ENCODE measurements at regions not wholly inside any gene's neighbourhood (a gene's known extent, or its start where the extent isn't known, plus 50 kb on each side); places are given as distances from the start of the nearest gene placed in this dataset.
A peak's percentile ranks its signal among the peaks of the same experiment; 100 is the strongest.
"Not testable (repeated sequence)": the region's sequence is repeated elsewhere in the genome, so short reads cannot be mapped to it uniquely, and the experiment has no call there.

DNA sequence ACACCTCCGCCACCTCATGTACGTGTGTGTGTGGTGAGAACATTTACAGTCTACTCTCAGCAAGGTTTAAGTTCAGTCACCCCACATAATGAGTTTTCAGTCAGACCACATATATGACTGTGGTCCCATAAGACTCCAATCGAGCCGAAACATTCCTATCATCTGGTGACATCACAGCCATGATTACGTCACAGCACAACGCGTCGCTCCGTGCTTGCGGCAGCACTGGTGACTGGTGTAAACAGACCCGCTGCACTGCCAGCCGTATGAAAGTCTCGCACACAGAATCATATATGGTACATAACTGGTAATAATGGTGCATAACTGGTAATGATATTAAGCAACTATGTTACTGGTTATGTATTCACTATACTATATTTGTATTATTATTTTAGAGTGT lies 150.7 kb downstream of the DLL1 start:
- in situ Hi-C loops (cut with MboI), result no loop called here
- WGBS, 2 experiments (ENCODE audit: low coverage in 1 of 2, low lambda C conversion rate in 2 of 2, missing lambda C conversion rate in 2 of 2), result 75 to 79% methylated on average over 12 of the region's 13 CpGs

GRCh38 chr6:170139531-170139930 lies 151.3 kb downstream of the DLL1 start:
- 88 to 92% methylated on average over 20 to 22 of the region's 22 CpGs for WGBS, 2 experiments (ENCODE audit: low coverage in 1 of 2, low lambda C conversion rate in 2 of 2, missing lambda C conversion rate in 2 of 2)
- Histone ChIP-seq H2AFZ (no peak overlapping the region), H3K27ac (no peak overlapping the region), H3K4me3 (no peak overlapping the region), H3K4me2 (ENCODE audit: unreplicated experiment) (no peak overlapping the region), H3K9ac (no peak overlapping the region), H3K9me2 (ENCODE audit: insufficient read depth) (no peaks in the 10 kb centered on the region), H3K27me3 (replicated peaks; ENCODE audit: insufficient read depth) (no peaks in the 10 kb centered on the region), H3K9me3 (ENCODE audit: low read depth) (no peaks in the 10 kb centered on the region), H3K79me2 (ENCODE audit: insufficient read depth) (no peaks in the 10 kb centered on the region), H4K20me1 (ENCODE audit: insufficient read depth) (no peaks in the 10 kb centered on the region), H3K4me1 (ENCODE audit: insufficient read depth) (no peaks in the 10 kb centered on the region), H3K36me3 (ENCODE audit: low read depth) (no peaks in the 10 kb centered on the region), H3F3A (ENCODE audit: insufficient read depth) (no peaks in the 10 kb centered on the region)
- no peak for TF ChIP-seq EZH2 (IDR thresholded peaks at IDR 0.05; ENCODE audit: insufficient read depth, poor library complexity, severe bottlenecking)
- no peak for TF ChIP-seq EZH2phosphoT487 (IDR thresholded peaks at IDR 0.05; ENCODE audit: insufficient read depth, low read depth)
- in situ Hi-C loops (cut with MboI), result no loop called here
- DNase-seq, result no peak

More for the DNA sequence above, 150.7 kb downstream of the DLL1 start:
- Histone ChIP-seq H4K20me1 (ENCODE audit: insufficient read depth) (no peaks in the 10 kb centered on the region), H3F3A (ENCODE audit: insufficient read depth) (no peaks in the 10 kb centered on the region), H3K9me3 (ENCODE audit: low read depth) (no peaks in the 10 kb centered on the region), H3K9ac (no peak overlapping the region), H3K4me2 (ENCODE audit: unreplicated experiment) (no peak overlapping the region), H3K27ac (no peak overlapping the region), H3K4me3 (no peak overlapping the region), H2AFZ (no peak overlapping the region), H3K36me3 (ENCODE audit: low read depth) (no peaks in the 10 kb centered on the region), H3K9me2 (ENCODE audit: insufficient read depth) (no peaks in the 10 kb centered on the region), H3K79me2 (ENCODE audit: insufficient read depth) (no peaks in the 10 kb centered on the region), H3K27me3 (replicated peaks; ENCODE audit: insufficient read depth) (no peaks in the 10 kb centered on the region), H3K4me1 (ENCODE audit: insufficient read depth) (no peaks in the 10 kb centered on the region)
- no peak for DNase-seq
- TF ChIP-seq EZH2 (IDR thresholded peaks at IDR 0.05; ENCODE audit: insufficient read depth, poor library complexity, severe bottlenecking) (no peak), EZH2phosphoT487 (IDR thresholded peaks at IDR 0.05; ENCODE audit: insufficient read depth, low read depth) (no peak)

DNA sequence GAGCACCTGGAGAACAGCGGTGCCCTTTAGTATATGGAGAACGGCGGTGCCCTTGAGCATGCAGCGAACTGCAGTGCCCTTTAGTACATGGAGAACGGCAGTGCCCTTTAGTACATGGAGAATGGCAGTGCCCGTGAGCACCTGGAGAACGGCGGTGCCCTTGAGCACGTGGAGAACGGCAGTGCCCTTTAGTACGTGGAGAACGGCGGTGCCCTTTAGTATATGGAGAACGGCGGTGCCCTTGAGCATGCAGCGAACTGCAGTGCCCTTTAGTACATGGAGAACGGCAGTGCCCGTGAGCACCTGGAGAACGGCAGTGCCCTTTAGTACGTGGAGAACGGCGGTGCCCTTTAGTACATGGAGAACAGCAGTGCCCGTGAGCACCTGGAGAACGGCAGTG lies 151.8 kb downstream of the DLL1 start:
- DNase-seq; H3K4me3 ChIP-seq; H3F3A ChIP-seq (ENCODE audit: insufficient read depth); H3K27ac ChIP-seq; H3K9me2 ChIP-seq (ENCODE audit: insufficient read depth); H3K79me2 ChIP-seq (ENCODE audit: insufficient read depth); H4K20me1 ChIP-seq (ENCODE audit: insufficient read depth); H3K27me3 ChIP-seq (replicated peaks; ENCODE audit: insufficient read depth); H3K9ac ChIP-seq; H2AFZ ChIP-seq; H3K4me1 ChIP-seq (ENCODE audit: insufficient read depth); H3K36me3 ChIP-seq (ENCODE audit: low read depth); H3K4me2 ChIP-seq (ENCODE audit: unreplicated experiment); in situ Hi-C loops (cut with MboI); H3K9me3 ChIP-seq (ENCODE audit: low read depth): not testable (repeated sequence)
- WGBS, 2 experiments (ENCODE audit: low coverage in 1 of 2, low lambda C conversion rate in 2 of 2, missing lambda C conversion rate in 2 of 2), result 85 to 89% methylated on average over 24 of the region's 24 CpGs

DNA sequence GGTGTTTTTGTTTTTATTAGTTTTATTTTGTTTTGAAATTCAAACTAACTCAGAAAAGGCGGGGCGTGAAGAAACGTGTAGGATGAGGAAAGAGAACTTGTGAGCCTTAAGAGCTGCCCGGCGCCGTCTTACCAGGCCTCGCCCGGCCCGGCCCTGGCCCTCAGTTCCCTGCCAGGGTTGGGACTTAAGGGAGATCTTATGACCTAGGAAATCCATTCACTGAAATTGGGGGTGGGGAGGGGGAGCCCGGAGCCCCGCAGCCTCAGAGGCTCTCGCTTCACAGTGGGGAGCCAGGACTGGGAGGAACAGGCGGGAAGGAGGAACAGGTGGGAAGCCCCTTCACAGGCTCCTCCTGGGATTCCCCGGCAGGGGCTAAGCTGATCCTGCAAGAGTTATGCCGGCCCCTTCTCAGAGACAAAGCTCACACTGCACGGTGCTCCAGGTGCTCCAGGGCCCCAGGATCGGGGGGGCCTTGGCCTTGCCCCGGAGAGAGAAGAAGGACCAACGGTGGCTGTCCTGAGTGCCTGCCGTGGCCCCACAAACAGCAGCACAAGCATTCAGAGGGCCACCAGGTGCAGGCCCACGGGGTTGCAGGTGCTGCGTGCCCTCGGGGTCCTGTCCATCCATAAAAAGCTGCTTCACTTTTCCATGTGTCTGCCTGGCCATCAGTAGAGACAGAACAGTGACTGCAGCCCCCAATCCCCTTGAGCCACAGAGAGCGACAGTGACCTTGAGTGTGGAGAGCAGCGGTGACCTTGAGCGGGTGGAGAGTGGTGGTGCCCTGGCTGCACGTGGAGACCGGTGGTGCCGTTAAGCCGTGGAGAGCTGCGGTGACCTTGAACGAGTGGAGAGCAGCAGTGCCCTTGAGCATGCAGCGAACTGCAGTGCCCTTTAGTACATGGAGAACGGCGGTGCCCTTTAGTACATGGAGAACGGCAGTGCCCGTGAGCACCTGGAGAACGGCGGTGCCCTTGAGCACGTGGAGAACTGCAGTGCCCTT lies 152.7 kb downstream of the DLL1 start:
- TF ChIP-seq EZH2phosphoT487 (IDR thresholded peaks at IDR 0.05; ENCODE audit: insufficient read depth, low read depth) (no peak), EZH2 (IDR thresholded peaks at IDR 0.05; ENCODE audit: insufficient read depth, poor library complexity, severe bottlenecking) (no peak)
- H3F3A ChIP-seq (ENCODE audit: insufficient read depth), result no peaks in the 10 kb centered on the region
- DNase-seq, result no peak
- no peaks in the 10 kb centered on the region for H3K9me2 ChIP-seq (ENCODE audit: insufficient read depth)
- 78 to 87% methylated on average over 36 to 40 of the region's 40 CpGs for WGBS, 2 experiments (ENCODE audit: low coverage in 1 of 2, low lambda C conversion rate in 2 of 2, missing lambda C conversion rate in 2 of 2)
- H3K79me2 ChIP-seq (ENCODE audit: insufficient read depth), result no peaks in the 10 kb centered on the region
- no peaks in the 10 kb centered on the region for H4K20me1 ChIP-seq (ENCODE audit: insufficient read depth)
- H3K9ac ChIP-seq, result peak overlapping the region; percentile 47; the same call in 1 of the 2 replicates
- no peak overlapping the region for H3K4me2 ChIP-seq (ENCODE audit: unreplicated experiment)
- no peaks in the 10 kb centered on the region for H3K4me1 ChIP-seq (ENCODE audit: insufficient read depth)
- no peak overlapping the region for H3K27ac ChIP-seq
- in situ Hi-C loops (cut with MboI), result no loop called here
- no peak overlapping the region for H3K4me3 ChIP-seq
- H3K27me3 ChIP-seq (replicated peaks; ENCODE audit: insufficient read depth), result no peaks in the 10 kb centered on the region
- H3K36me3 ChIP-seq (ENCODE audit: low read depth), result no peaks in the 10 kb centered on the region
- H3K9me3 ChIP-seq (ENCODE audit: low read depth), result no peaks in the 10 kb centered on the region
- no peak overlapping the region for H2AFZ ChIP-seq
